ENCODE measurements at regions not wholly inside any gene's neighbourhood (a gene's known extent, or its start where the extent isn't known, plus 50 kb on each side); places are given as distances from the start of the nearest gene placed in this dataset.
"Not testable (repeated sequence)": the region's sequence is repeated elsewhere in the genome, so short reads cannot be mapped to it uniquely, and the experiment has no call there.

- no peak for DNase-seq
These were observed 799.5 kb upstream of the ADGRL3 start for GRCh38 chr4:60400593-60400992.

DNA sequence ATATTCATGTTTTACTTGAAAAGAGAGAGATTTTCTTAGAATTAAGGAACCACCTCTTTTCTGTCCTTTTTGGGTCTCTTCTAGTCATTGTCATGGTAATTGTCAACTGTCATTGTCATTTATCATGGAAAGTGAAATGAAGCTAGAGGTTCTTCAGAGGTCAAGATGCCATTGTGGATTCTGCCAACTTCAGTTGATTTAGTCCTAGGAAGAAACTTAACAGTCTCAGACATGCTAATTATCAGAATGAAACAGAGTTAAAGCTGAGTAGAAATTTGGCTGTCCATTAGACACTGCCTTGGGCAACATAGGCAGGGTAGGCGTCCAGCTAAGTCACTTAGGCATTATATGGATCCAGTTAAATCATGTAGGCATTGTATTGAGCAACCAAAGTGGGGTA, 796.1 kb upstream of the ADGRL3 start:
- no peak for DNase-seq

GRCh38 chr4:60422439-60422838, 777.7 kb upstream of the ADGRL3 start:
- no peak for DNase-seq

- not testable (repeated sequence) for DNase-seq
These were observed 776.4 kb upstream of the ADGRL3 start for GRCh38 chr4:60423573-60424184.

- no peak for DNase-seq
These were observed 767.2 kb upstream of the ADGRL3 start for GRCh38 chr4:60432911-60433310.

DNA sequence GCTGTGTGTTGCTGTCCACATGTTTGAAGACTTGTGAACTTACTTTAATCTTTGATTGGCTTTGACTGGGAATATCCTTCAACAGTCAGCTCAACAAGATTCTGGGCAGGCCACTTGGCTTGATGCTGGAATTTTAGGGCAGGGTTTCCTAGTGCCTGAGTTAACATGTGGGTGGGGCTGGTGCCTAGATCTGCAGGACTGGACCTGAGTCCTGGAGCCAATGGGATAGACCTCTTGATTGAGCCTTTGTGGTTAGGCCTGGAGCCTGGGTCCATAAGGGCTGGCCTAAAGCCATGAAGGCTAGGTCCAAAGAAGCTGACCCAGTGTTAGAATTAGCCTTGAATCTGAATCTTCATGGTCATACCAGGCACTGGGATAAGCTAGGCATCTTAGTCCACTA, 757.1 kb upstream of the ADGRL3 start:
- no peak for DNase-seq

- no peak for DNase-seq
These were observed 756.3 kb upstream of the ADGRL3 start for GRCh38 chr4:60443796-60444195.

DNA sequence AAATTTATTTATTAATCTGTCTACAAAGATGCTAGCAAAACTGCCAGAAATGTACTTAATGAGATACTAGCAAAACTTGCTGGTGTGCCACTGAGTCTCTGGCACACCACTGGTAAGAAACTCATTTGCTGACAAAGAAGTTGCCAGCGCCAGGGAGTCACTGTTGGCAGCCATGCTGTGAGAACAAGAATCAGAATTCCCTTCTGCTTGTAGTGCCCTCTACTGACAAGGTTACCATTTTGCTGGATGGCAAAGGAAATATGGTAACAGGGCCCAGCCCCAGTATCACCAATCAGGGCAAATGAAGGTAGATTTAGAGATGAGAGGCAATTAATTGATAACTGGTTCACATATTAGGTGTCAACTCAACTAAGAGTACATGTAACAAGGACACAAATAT, 750.1 kb upstream of the ADGRL3 start:
- DNase-seq = no peak

DNA sequence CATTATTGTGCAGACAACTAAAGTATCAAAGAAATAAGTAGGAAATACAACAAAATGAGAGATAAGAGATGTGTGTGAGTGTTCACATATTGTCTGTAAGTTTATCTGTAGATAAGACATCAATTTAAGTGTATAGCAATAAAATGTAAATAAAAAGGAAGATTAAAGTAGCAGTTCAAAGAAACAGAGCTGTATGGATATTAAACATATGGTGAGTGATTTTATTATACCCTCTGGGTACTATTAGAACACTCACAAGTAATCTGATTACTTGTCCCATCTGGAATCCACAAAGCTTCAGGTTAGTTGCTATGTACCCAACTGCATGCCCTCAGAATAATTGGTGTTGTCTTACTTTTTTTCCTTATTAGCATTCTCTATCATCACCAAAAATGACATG, 747.9 kb upstream of the ADGRL3 start:
- no peak for DNase-seq

DNA sequence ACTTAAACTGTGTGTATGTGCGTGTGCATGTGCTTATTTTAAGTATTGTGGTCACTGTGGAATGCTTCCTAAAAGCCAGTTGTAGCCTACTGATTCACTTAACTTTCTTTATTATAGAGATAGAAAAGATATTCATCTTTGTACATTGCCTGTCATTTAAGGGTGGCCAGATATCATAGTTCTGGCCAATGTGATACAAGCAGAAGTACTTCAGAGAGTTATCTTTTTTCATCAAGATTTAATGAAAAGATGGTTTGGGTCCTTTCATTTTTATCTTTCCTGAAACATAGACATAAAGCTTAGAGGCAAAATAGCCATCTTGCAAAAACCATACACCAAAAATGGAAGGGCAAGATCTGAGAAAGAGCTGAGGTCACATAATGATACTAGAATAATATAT, 744.7 kb upstream of the ADGRL3 start:
- no peak for DNase-seq

DNA sequence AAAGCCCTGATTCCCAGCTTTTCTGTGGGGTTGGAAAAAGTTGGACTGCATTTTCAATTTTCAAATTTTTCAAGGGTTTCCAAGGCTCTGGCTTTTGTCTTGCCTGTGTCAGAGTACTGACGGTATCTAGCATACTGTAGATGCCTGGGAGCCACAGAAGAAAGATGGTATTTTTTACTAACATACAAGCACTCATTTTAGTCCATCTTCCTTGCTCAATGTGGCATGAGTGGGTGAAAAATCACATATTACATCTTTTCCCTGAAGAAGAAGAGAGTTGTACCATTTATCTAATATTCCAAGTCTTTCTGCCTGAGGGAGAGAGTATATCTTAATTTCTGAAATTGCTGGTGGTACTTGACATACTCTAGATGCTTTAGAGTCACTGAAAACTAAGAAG, 738.6 kb upstream of the ADGRL3 start:
- no peak for DNase-seq

GRCh38 chr4:60463857-60464502, 736.1 kb upstream of the ADGRL3 start:
- DNase-seq = no peak

- DNase-seq = no peak
These were observed 717.2 kb upstream of the ADGRL3 start for GRCh38 chr4:60482921-60483351.

DNA sequence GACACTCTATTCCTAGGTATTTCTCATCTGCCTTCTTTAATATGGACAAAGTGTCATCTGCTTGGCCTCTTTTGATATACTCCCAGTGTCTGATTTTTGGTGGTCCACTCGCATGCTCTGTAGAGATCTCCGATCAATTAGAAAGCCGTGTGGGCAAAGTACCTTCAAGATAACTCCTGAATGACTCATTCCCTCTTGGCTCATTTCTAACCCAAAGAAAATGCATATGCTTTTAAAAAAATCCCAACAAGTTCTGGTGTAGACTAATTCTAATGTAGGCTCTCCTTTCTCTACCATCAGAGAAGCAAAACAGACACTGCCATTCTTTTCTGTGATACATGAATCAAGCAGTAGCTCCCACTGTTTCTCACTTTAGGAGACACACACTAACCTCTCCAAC, 714.9 kb upstream of the ADGRL3 start:
- DNase-seq = no peak

GRCh38 chr4:60487118-60487761, 712.9 kb upstream of the ADGRL3 start:
- DNase-seq = not testable (repeated sequence)

DNA sequence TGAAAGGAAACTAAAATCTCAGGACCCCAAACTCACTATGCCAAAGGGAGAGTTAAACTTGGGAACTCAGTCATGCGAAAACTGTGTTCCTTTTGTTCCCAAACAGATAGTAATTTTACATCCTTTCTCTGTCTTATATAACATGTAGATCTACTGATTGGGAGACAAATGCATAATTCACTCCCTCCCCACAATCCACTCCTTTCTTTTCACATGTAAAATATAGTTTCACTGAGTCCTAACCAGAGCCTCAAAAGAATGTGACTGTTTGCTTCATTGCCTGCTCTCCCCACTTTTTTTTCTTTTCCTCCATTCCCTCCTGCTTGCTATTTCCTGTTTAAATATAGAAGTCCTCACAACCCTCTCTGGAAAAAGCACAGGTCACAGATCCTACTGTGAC, 699.3 kb upstream of the ADGRL3 start:
- no peak for DNase-seq

- DNase-seq = no peak
These were observed 697.4 kb upstream of the ADGRL3 start for GRCh38 chr4:60502733-60503132.

DNA sequence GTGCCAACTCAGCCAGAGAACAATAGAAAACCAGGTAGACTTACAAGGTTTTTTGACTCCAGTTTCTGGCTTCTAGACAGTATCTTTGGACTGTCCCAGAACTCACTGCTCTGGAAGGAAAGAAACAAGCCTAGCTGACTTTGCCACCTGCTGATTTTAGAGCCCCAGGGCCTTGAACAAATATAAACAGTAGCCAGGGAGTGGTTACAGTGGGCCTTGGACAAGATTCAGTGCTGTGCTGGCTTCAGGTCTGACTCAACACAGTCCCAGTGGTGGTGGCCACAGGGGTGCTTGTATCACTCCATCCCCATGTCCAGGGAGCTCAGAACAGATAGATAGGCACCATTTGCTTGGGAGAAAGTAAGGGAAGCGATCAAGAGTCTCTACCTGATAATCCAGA, 694.1 kb upstream of the ADGRL3 start:
- no peak for DNase-seq

- no peak for DNase-seq
These were observed 677.9 kb upstream of the ADGRL3 start for GRCh38 chr4:60522265-60522664.

GRCh38 chr4:60531776-60532379, 668.2 kb upstream of the ADGRL3 start:
- DNase-seq = no peak

- no peak for DNase-seq
These were observed 655.1 kb upstream of the ADGRL3 start for GRCh38 chr4:60544981-60545380.

DNA sequence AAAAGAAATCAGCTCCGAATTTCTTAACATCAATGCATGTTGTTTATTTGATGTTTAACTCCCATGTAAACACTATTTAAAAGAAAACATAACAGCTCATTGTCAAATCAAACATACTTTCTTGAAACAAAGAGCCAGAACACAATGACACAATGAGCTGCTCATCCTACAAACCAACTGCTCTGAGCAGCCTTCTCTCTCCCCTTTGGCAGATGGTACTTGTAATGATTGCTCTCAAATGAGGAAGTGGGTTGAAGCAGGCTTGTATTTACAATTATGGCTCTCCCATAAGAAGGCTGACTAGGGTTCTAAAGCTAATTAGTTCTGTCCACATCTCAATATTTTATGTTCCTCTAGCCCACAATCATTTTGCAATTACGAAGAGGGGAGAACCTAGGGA, 637.8 kb upstream of the ADGRL3 start:
- DNase-seq = no peak

DNA sequence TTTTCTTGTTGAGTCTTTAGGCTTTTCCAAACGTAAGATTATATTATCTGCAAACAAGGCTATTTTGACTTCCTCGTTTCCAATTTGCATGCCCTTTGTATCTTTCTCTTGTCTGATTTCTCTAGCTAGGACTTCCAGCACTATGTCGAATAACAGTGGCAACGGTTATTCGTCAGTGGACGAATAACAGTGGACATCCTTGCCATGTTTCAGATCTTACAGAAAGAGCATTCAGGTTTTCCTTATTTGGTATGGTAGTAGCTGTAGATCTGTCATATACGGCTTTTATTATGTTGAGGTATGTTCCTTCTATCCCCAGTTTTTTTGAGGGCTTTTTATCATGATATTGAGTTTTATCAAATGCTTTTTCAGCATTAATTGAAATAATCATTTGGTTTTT, 634.6 kb upstream of the ADGRL3 start:
- no peak for DNase-seq

- no peak for DNase-seq
These were observed 624.8 kb upstream of the ADGRL3 start for GRCh38 chr4:60575336-60575735.

All from midbrain (tissue), 1 donor.